Nephron progenitor cell (in vitro differentiated cells): ENCODE measurements at regions not wholly inside any gene's neighbourhood (a gene's known extent, or its start where the extent isn't known, plus 50 kb on each side); places are given as distances from the start of the nearest gene placed in this dataset.

Source experiments
- DNase-seq: peaks from one replicate; pipeline ENCODE4 v3.0.0; 2021
- H3K27ac Mint-ChIP-seq: 2 replicates; pipeline ENCODE4 v1.8.0; 2021; ENCODE audit warnings: mild to moderate bottlenecking, moderate library complexity, mixed read lengths
- H3K27me3 Mint-ChIP-seq: 2 replicates; pipeline ENCODE4 v1.8.0; 2021; ENCODE audit warnings: mild to moderate bottlenecking, low read depth, mixed read lengths; ENCODE audit not compliant: poor library complexity
- H3K36me3 Mint-ChIP-seq: 2 replicates; pipeline ENCODE4 v1.8.0; 2021; ENCODE audit warnings: low read depth, mixed read lengths
- H3K4me1 Mint-ChIP-seq: 2 replicates; pipeline ENCODE4 v1.8.0; 2021; ENCODE audit warnings: mixed read lengths
- H3K4me3 Mint-ChIP-seq: 2 replicates; pipeline ENCODE4 v1.8.0; 2021; ENCODE audit warnings: mild to moderate bottlenecking, moderate library complexity, mixed read lengths
- H3K9me3 Mint-ChIP-seq: 2 replicates; pipeline ENCODE4 v1.8.0; 2021; ENCODE audit warnings: mild to moderate bottlenecking, moderate library complexity, mixed read lengths
- CTCF ChIP-seq: fragments of 200-600 bp; sonication (generic); IDR thresholded peaks from 2 replicates; pipeline ENCODE4 v1.5.0; 2021; ENCODE audit warnings: antibody characterized with exemption

- TF ChIP-seq CTCF: no peak
- H3K27ac Mint-ChIP-seq: no peak overlapping the region
- H3K9me3 Mint-ChIP-seq: no peaks in the 10 kb centered on the region
- no peaks in the 10 kb centered on the region for H3K4me1 Mint-ChIP-seq
- peaks cover 22% of the 10 kb centered on the region for H3K27me3 Mint-ChIP-seq
- no peak for DNase-seq
- H3K36me3 Mint-ChIP-seq: no peaks in the 10 kb centered on the region
- H3K4me3 Mint-ChIP-seq: no peak overlapping the region
Measured at GRCh38 chr10:130461631-130462030, 325.4 kb downstream of the GLRX3 start.

- H3K4me3 Mint-ChIP-seq: no peak overlapping the region
- peaks cover 16% of the 10 kb centered on the region for H3K27me3 Mint-ChIP-seq
- H3K4me1 Mint-ChIP-seq: no peaks in the 10 kb centered on the region
- H3K9me3 Mint-ChIP-seq: peaks cover 13% of the 10 kb centered on the region
- no peak for DNase-seq
- no peak overlapping the region for H3K27ac Mint-ChIP-seq
- TF ChIP-seq CTCF: no peak
- H3K36me3 Mint-ChIP-seq: no peaks in the 10 kb centered on the region
Measured at GRCh38 chr10:130463104-130463875, 327.1 kb downstream of the GLRX3 start.

DNA sequence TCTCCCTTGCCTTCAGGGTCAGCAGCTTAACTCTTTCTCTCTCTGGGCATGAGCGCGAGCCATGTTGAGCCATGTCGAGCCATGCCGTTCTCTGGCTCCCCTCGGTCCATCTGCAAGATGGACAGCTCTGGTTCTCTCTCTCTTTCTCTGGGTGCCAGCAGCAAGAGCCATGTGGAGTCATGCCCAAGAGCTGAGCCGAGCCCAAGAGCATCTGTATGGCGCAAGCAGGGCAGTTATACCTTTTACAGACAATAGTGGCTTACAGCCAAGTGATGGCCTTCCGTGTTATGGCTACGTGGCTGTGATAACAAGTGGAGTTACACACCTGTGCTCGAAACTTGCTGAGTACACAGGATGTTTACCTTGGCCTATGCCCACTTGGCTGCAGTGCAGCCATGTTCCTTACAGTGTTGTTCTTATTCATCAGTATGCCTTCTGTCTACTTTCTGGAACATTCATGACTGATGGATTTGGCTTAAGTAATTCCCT, 327.7 kb downstream of the GLRX3 start:
- no peak overlapping the region for H3K27ac Mint-ChIP-seq
- no peak for TF ChIP-seq CTCF
- DNase-seq: no peak
- H3K9me3 Mint-ChIP-seq: peaks cover 17% of the 10 kb centered on the region
- H3K4me3 Mint-ChIP-seq: no peak overlapping the region
- no peaks in the 10 kb centered on the region for H3K4me1 Mint-ChIP-seq
- peaks cover 16% of the 10 kb centered on the region for H3K27me3 Mint-ChIP-seq
- no peaks in the 10 kb centered on the region for H3K36me3 Mint-ChIP-seq

GRCh38 chr10:130464426-130464825, 328.2 kb downstream of the GLRX3 start:
- Mint-ChIP-seq H3K4me1 (no peaks in the 10 kb centered on the region), H3K27me3 (peaks cover 12% of the 10 kb centered on the region), H3K4me3 (no peak overlapping the region), H3K36me3 (no peaks in the 10 kb centered on the region), H3K9me3 (peaks cover 22% of the 10 kb centered on the region), H3K27ac (no peak overlapping the region)
- DNase-seq: no peak
- TF ChIP-seq CTCF: no peak

DNA sequence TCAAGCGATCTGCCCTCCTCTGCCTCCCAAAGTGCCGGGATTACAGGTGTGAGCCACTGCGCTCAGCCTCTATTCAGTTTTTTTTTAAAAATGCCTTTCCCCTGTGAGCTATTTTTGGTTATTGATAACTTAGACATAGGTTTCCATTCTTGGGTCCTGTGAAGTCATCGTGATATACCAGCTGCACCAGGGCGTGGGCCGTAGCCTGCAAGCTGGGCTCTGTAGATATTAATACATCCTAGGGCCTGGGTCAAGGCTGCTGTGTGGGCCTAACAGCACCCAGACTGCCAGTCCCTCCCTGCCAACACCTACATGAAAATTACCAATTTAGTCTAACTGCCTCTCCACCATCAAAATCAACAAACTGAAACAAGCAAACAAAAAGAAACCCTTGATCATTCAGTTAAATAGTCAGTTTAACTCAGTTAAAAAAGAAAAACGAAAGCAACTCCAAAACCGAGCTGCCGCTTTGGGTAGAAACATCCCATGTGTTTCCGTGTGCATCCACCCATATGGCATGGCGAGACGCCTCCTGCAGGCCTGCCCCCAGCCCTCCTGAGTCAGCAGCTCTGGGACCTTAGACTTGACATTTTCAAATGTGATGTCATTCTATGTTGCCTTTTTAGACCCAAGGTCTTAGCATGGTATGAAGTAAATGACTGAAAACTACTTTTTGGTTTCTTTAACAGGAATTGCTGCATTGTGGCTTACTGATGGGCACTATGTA, 330.2 kb downstream of the GLRX3 start:
- DNase-seq: no peak
- Mint-ChIP-seq H3K4me3 (no peak overlapping the region), H3K27ac (no peak overlapping the region), H3K4me1 (no peaks in the 10 kb centered on the region), H3K36me3 (no peaks in the 10 kb centered on the region), H3K9me3 (peaks cover 25% of the 10 kb centered on the region), H3K27me3 (peaks cover 14% of the 10 kb centered on the region)
- no peak for TF ChIP-seq CTCF
